ENCODE measurements at regions not wholly inside any gene's neighbourhood (a gene's known extent, or its start where the extent isn't known, plus 50 kb on each side); places are given as distances from the start of the nearest gene placed in this dataset.
"Not testable (repeated sequence)": the region's sequence is repeated elsewhere in the genome, so short reads cannot be mapped to it uniquely, and the experiment has no call there.

- DNase-seq (no peak), ATAC-seq (no peak)
- Histone ChIP-seq H3K27me3 (no peaks in the 10 kb centered on the region), H3K4me1 (no peaks in the 10 kb centered on the region), H3K27ac (no peak overlapping the region), H3K36me3 (no peaks in the 10 kb centered on the region), H3K4me3 (no peak overlapping the region), H3K9me3 (peaks cover 0 to 42% (median 0%) of the 10 kb centered on the region in 11 donors)
- no peak for TF ChIP-seq CTCF (IDR thresholded peaks at IDR 0.05)
- intact Hi-C loops (cut with DNase I) = no loop called here
- WGBS, 2 donors = 80 to 88% methylated on average over 2 of the region's 2 CpGs
Measured at GRCh38 chrX:994780-995179, 217.7 kb downstream of the CRLF2 start.

DNA sequence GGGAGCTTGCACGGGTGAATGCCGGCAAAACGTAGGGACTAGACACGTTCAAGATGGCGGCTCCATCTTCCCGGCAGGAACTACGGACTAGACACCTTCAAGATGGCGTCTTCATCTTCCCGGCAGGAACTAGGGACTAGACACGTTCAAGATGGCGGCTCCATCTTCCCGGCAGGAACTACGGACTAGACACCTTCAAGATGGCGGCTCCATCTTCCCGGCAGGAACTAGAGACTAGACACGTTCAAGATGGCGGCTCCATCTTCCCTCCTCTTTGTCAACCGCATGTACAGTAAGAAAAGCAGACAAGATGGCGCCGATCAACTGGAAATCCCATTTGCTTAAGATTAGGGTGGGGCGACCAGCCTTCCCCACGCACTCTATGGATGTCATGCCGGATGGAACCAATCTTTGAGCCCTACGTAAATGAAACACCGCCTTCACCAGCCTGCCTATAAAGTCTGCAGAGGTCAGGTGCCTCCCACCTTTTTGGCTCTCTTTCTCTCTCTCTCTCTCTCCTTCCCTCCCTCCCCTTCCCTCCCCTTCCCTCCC is 222.4 kb downstream of the CRLF2 start:
- ATAC-seq (peak; percentile 52 to 98 (median 96)), DNase-seq (peak; percentile 28 to 78)
- peak overlapping the region in 1 of 10 donors; percentile 16 for H3K27ac ChIP-seq
- H3K27me3 ChIP-seq = no peaks in the 10 kb centered on the region
- peak overlapping the region in 8 of 10 donors; percentile 7 to 38 (median 20) for H3K4me3 ChIP-seq
- H3K9me3 ChIP-seq = peaks cover 0 to 34% (median 0%) of the 10 kb centered on the region in 11 donors
- intact Hi-C loops (cut with DNase I) = loop anchor here in 1 of 10 donors (10.0 kb wide), 1 partner anchor 1335 kb away; no protein-coding TSS in a partner anchor
- H3K4me1 ChIP-seq = no peaks in the 10 kb centered on the region
- TF ChIP-seq CTCF (IDR thresholded peaks at IDR 0.05) = no peak
- 64 to 71% methylated on average over 25 of the region's 25 CpGs for WGBS, 2 donors
- H3K36me3 ChIP-seq = no peaks in the 10 kb centered on the region

DNA sequence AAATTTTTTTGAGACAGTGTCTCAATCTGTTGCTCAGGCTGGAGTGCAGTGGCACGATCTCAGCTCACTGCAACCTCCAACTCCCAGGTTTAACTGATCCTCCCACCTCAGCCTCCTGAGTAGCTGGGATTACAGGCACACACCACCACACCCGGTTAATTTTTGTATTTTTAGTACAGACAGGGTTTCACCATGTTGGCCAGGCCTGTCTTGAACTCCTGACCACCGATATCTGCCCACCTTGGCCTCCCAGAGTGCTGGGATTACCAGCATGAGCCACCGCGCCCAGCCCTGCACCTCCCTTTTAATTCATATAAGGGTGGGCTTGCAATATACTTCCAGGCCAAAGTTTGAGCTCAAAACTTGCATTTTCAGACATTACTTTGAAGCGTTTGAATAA is 223.9 kb downstream of the CRLF2 start:
- not testable (repeated sequence) for ATAC-seq, H3K4me3 ChIP-seq, H3K27me3 ChIP-seq, H3K36me3 ChIP-seq, H3K4me1 ChIP-seq, H3K27ac ChIP-seq, DNase-seq
- WGBS, 2 donors = 78 to 84% methylated on average over 6 of the region's 6 CpGs
- intact Hi-C loops (cut with DNase I) = loop anchor here in 1 of 10 donors (10.0 kb wide), 1 partner anchor 1336 kb away; no protein-coding TSS in a partner anchor
- peaks cover 0 to 30% (median 5%) of the 10 kb centered on the region in 11 donors for H3K9me3 ChIP-seq

- intact Hi-C loops (cut with DNase I) = loop anchor here in 1 of 10 donors (10.0 kb wide), 1 partner anchor 1343 kb away; no protein-coding TSS in a partner anchor
- peaks cover 0 to 25% (median 5%) of the 10 kb centered on the region in 11 donors for H3K9me3 ChIP-seq
- H3K27ac ChIP-seq = no peak overlapping the region
- H3K27me3 ChIP-seq = peaks cover 0 to 12% (median 5%) of the 10 kb centered on the region in 7 donors
- TF ChIP-seq CTCF (IDR thresholded peaks at IDR 0.05) = no peak
- H3K36me3 ChIP-seq = no peaks in the 10 kb centered on the region
- no peaks in the 10 kb centered on the region for H3K4me1 ChIP-seq
- DNase-seq (no peak), ATAC-seq (no peak)
- H3K4me3 ChIP-seq = no peak overlapping the region
- WGBS, 2 donors = 15% methylated on average over 20 of the region's 20 CpGs
Measured at GRCh38 chrX:981791-982626, 230.4 kb downstream of the CRLF2 start.
